ENCODE measurements at regions not wholly inside any gene's neighbourhood (a gene's known extent, or its start where the extent isn't known, plus 50 kb on each side); places are given as distances from the start of the nearest gene placed in this dataset.

GRCh38 chr12:24431872-24432271 lies 482.4 kb upstream of the SOX5 start:
- H2BK5ac ChIP-seq (ENCODE audit: low read depth, low read length, poor library complexity, severe bottlenecking) = no peak overlapping the region
- POLR2A ChIA-PET (ENCODE audit: unreplicated experiment) = no interaction called here
- no peak overlapping the region for H3K4ac ChIP-seq (ENCODE audit: low read depth, low read length)
- TF ChIP-seq SMC3 (IDR thresholded peaks at IDR 0.05; ENCODE audit: low read depth, low read length) (no peak), USF2 (IDR thresholded peaks at IDR 0.05; ENCODE audit: low read depth, low read length) (no peak), MXI1 (IDR thresholded peaks at IDR 0.05; ENCODE audit: borderline replicate concordance, low read depth, low read length) (no peak), MAFK (IDR thresholded peaks at IDR 0.05; ENCODE audit: low read depth, low read length) (no peak), FOS (IDR thresholded peaks at IDR 0.05; ENCODE audit: low read depth, low read length) (no peak), CHD1 (IDR thresholded peaks at IDR 0.05; ENCODE audit: low read depth, low read length) (no peak), RFX5 (IDR thresholded peaks at IDR 0.05; ENCODE audit: low read depth, low read length) (no peak), CEBPB (IDR thresholded peaks at IDR 0.05; ENCODE audit: low read depth, low read length) (no peak), ELK1 (IDR thresholded peaks at IDR 0.05; ENCODE audit: borderline replicate concordance, low read depth, low read length) (no peak), NFE2L2 (IDR thresholded peaks at IDR 0.05; ENCODE audit: low read depth, low read length) (no peak), RCOR1 (IDR thresholded peaks at IDR 0.05; ENCODE audit: insufficient replicate concordance, low read length) (no peak), CTCF (conservative IDR thresholded peaks at IDR 0.05; ENCODE audit: low read depth, low read length) (no peak), RAD21 (IDR thresholded peaks at IDR 0.05; ENCODE audit: low read length) (no peak), MAZ (IDR thresholded peaks at IDR 0.05; ENCODE audit: borderline replicate concordance, low read depth, low read length) (no peak), BHLHE40 (IDR thresholded peaks at IDR 0.05; ENCODE audit: low read depth, low read length) (no peak), POLR2A (IDR thresholded peaks at IDR 0.05; ENCODE audit: low read depth, low read length) (no peak)
- H2BK20ac ChIP-seq (ENCODE audit: low read depth, low read length) = no peak overlapping the region
- BruUV-seq (replicated peaks) = no TSS peak
- H3K4me1 ChIP-seq (ENCODE audit: control insufficient read depth, insufficient read depth, low read length) = peaks cover 2% of the 10 kb centered on the region; the same call in 1 of the 2 replicates
- H2AK9ac ChIP-seq (replicated peaks; ENCODE audit: low read depth, low read length, poor library complexity) = no peak overlapping the region
- no peak overlapping the region for H3K18ac ChIP-seq (ENCODE audit: low read depth, low read length)
- H3K14ac ChIP-seq (replicated peaks; ENCODE audit: low read depth, low read length) = no peak overlapping the region
- no peak overlapping the region for H2BK120ac ChIP-seq (ENCODE audit: low read depth, low read length)
- H4K91ac ChIP-seq (ENCODE audit: insufficient read depth, low read depth, low read length) = no peak overlapping the region
- DNase-seq (no peak), ATAC-seq (ENCODE audit: low read depth) (no peak)
- no peak overlapping the region for H3K9ac ChIP-seq (ENCODE audit: low read depth, low read length)
- no peak overlapping the region for H3K27ac ChIP-seq (ENCODE audit: insufficient read depth, low read length)
- no peak overlapping the region for H2AFZ ChIP-seq (replicated peaks; ENCODE audit: low read length, poor library complexity)
- in situ Hi-C loops (cut with MboI; ENCODE audit: low sequenced_read_pairs) (no loop called here), intact Hi-C loops (cut with micrococcal nuclease) (no loop called here), dilution Hi-C loops (cut with HindIII; ENCODE audit: low sequenced_read_pairs, unreplicated experiment) (no loop called here)
- no peak overlapping the region for H4K8ac ChIP-seq (ENCODE audit: low read depth in 2 of 2, low read length in 2 of 2)
- no peak overlapping the region for H3K23ac ChIP-seq (ENCODE audit: low read depth, low read length)
- H3K79me1 ChIP-seq (ENCODE audit: low read depth in 1 of 2, low read length in 2 of 2) = peaks cover 5 to 25% of the 10 kb centered on the region in 2 experiments; a peak in 2 of 4 replicates
- no peak overlapping the region for H3K4me2 ChIP-seq (ENCODE audit: low read depth, low read length)
- no peaks in the 10 kb centered on the region for H3K27me3 ChIP-seq (ENCODE audit: control insufficient read depth, insufficient read depth, low read length)
- no peaks in the 10 kb centered on the region for H3K9me1 ChIP-seq (ENCODE audit: insufficient read depth, low read length)
- H3K4me3 ChIP-seq (ENCODE audit: insufficient read depth, low read depth, low read length) = no peak overlapping the region
- WGBS, 2 experiments (ENCODE audit: extremely low coverage in 2 of 2, insufficient read length in 1 of 2) = no CpG with 5 or more reads among the region's 1 CpG
- no peaks in the 10 kb centered on the region for H3K9me3 ChIP-seq (ENCODE audit: control insufficient read depth, insufficient read depth, low read length)
- H3K56ac ChIP-seq (ENCODE audit: extremely low read depth, insufficient read depth, low read length) = no peak overlapping the region
- no peak overlapping the region for H2AK5ac ChIP-seq (ENCODE audit: low read depth, low read length)
- no peak overlapping the region for H4K5ac ChIP-seq (ENCODE audit: low read depth, low read length)
- H3K36me3 ChIP-seq (ENCODE audit: control insufficient read depth, insufficient read depth, low read length) = no peaks in the 10 kb centered on the region
- H2BK15ac ChIP-seq (ENCODE audit: low read depth, low read length) = no peak overlapping the region
- no peaks in the 10 kb centered on the region for H4K20me1 ChIP-seq (ENCODE audit: insufficient read depth, low read length)
- CTCF ChIA-PET = interaction anchor here (0.6 kb wide), 1 partner anchor 1485 kb away, joined by 3 read pairs; no protein-coding TSS in a partner anchor

All from IMR-90 (cell line).